HG02678 (cell line): ENCODE measurements at regions not wholly inside any gene's neighbourhood (a gene's known extent, or its start where the extent isn't known, plus 50 kb on each side); places are given as distances from the start of the nearest gene placed in this dataset.

Source experiments
- ATAC-seq: cut with Tn5 transposase; IDR thresholded peaks from one replicate; pipeline ENCODE4 v1.9.1; 2021; ENCODE audit warnings: mild to moderate bottlenecking, moderate library complexity; ENCODE audit not compliant: unreplicated experiment

- no peak for ATAC-seq
Observed at GRCh38 chr19:27672309-27673047, 1540.5 kb downstream of the UQCRFS1 start.

GRCh38 chr19:27671876-27672275, 1541.1 kb downstream of the UQCRFS1 start:
- no peak for ATAC-seq

GRCh38 chr19:27660428-27660827, 1552.5 kb downstream of the UQCRFS1 start:
- no peak for ATAC-seq

GRCh38 chr19:27657271-27658051, 1555.5 kb downstream of the UQCRFS1 start:
- no peak for ATAC-seq

GRCh38 chr19:27654266-27654990, 1558.5 kb downstream of the UQCRFS1 start:
- ATAC-seq: no peak

- no peak for ATAC-seq
Observed at GRCh38 chr19:27652796-27653195, 1560.2 kb downstream of the UQCRFS1 start.

GRCh38 chr19:27652281-27652680, 1560.7 kb downstream of the UQCRFS1 start:
- no peak for ATAC-seq

- no peak for ATAC-seq
Observed at GRCh38 chr19:27647423-27647822, 1565.5 kb downstream of the UQCRFS1 start.

GRCh38 chr19:27635401-27635800, 1577.5 kb downstream of the UQCRFS1 start:
- ATAC-seq: no peak

GRCh38 chr19:27618006-27618405, 1594.9 kb downstream of the UQCRFS1 start:
- no peak for ATAC-seq

GRCh38 chr19:27580906-27581305, 1632.0 kb downstream of the UQCRFS1 start:
- ATAC-seq: no peak
